ENCODE measurements at regions not wholly inside any gene's neighbourhood (a gene's known extent, or its start where the extent isn't known, plus 50 kb on each side); places are given as distances from the start of the nearest gene placed in this dataset.

DNA sequence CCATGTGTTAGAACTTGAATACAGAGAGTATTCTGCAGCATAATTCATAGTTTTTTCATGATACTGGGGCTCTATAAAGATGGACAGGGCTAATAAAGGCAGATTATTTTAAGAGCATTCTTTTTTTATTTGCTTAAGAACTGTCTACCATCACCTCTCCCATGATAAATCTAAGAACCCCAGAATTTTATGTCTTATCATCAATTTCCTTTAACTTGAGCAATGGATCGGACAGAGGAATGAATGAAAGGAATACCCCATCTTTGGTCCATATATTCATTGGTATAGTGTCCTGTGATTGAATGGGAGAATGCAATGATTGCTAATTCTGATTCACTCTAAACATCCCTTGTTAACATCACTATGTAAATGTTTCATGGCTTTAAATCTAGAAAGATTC, 946.3 kb upstream of the LRRN3 start:
- Mint-ChIP-seq H3K27me3 (no peaks in the 10 kb centered on the region), H3K9me3 (peaks cover 0 to 4% (median 0%) of the 10 kb centered on the region in 7 donors), H3K4me3 (no peak overlapping the region), H3K27ac (no peak overlapping the region), H3K36me3 (no peaks in the 10 kb centered on the region), H3K4me1 (no peaks in the 10 kb centered on the region)
- DNase-seq (no peak), ATAC-seq (ENCODE audit: low read depth in 2 of 2) (no peak)

DNA sequence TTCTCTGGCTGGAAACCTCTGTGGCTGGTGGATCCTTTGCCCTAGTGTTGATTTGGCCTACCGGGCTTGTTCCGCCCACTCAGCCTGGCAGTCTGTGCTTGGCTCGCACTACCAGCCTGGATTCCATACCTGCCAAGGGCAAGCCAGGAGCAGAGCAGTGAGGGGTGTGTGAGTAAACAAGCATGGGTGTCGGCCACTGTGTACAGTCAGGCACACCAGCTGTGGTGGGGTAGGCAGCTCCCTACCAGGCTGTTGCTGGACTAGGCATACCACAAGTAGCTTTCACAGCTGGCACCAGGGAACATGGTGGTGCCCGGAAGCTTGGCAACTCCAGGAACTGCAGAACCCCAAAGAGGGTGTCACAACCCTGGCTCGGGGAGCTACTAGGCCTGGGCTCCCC, 942.9 kb upstream of the LRRN3 start:
- Mint-ChIP-seq H3K4me3 (no peak overlapping the region), H3K27me3 (no peaks in the 10 kb centered on the region), H3K36me3 (no peaks in the 10 kb centered on the region), H3K27ac (no peak overlapping the region), H3K9me3 (peaks cover 0 to 6% (median 0%) of the 10 kb centered on the region in 7 donors), H3K4me1 (no peaks in the 10 kb centered on the region)
- DNase-seq, result no peak
- ATAC-seq (ENCODE audit: low read depth in 2 of 2), result no peak

DNA sequence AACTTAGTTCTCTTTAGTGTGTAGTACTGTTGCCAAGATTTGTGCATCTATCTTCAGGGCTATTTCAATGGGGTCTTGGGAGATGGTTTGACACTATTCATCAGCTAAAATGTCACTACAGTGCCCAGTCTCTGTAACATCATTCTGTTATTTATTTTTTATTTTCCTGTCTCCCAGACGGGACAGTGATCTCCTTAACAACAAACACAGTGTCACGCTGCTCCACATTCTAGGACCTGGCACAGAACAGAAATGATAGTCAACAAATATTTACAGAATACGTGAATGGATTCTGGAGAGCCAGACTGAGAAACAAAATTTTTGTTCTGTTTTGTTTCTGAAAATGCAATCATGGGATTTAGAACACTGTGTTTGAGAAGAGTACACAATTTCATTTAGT, 937.7 kb upstream of the LRRN3 start:
- Mint-ChIP-seq H3K27me3 (peaks cover 0 to 3% (median 0%) of the 10 kb centered on the region in 3 donors), H3K4me1 (no peaks in the 10 kb centered on the region), H3K27ac (no peak overlapping the region), H3K9me3 (peaks cover 0 to 7% (median 1%) of the 10 kb centered on the region in 7 donors), H3K36me3 (no peaks in the 10 kb centered on the region), H3K4me3 (no peak overlapping the region)
- DNase-seq (no peak), ATAC-seq (ENCODE audit: low read depth in 2 of 2) (no peak)

DNA sequence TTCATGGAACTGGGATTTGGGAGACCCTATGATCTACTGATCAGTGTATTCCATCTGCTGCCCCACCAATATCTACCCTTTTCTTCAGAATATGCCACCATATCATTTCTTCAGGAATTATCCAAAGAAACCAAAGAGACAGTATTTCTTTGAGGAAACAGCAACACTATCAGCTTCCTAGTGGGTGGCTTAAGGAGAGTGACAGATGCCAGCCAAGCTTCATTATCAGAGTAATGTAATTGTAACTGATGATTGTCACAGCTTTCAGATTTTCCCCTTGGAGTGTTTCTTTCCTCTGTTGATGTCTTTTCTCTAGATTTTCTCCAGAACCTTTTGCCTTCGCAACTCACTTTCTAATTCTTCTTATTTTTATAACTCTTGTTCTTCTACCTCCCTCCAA, 934.4 kb upstream of the LRRN3 start:
- ATAC-seq (ENCODE audit: low read depth in 2 of 2) (no peak), DNase-seq (no peak)
- Mint-ChIP-seq H3K9me3 (peaks cover 0 to 7% (median 0%) of the 10 kb centered on the region in 7 donors), H3K36me3 (no peaks in the 10 kb centered on the region), H3K27me3 (peaks cover 0 to 3% (median 0%) of the 10 kb centered on the region in 3 donors), H3K4me1 (no peaks in the 10 kb centered on the region), H3K4me3 (no peak overlapping the region), H3K27ac (no peak overlapping the region)

DNA sequence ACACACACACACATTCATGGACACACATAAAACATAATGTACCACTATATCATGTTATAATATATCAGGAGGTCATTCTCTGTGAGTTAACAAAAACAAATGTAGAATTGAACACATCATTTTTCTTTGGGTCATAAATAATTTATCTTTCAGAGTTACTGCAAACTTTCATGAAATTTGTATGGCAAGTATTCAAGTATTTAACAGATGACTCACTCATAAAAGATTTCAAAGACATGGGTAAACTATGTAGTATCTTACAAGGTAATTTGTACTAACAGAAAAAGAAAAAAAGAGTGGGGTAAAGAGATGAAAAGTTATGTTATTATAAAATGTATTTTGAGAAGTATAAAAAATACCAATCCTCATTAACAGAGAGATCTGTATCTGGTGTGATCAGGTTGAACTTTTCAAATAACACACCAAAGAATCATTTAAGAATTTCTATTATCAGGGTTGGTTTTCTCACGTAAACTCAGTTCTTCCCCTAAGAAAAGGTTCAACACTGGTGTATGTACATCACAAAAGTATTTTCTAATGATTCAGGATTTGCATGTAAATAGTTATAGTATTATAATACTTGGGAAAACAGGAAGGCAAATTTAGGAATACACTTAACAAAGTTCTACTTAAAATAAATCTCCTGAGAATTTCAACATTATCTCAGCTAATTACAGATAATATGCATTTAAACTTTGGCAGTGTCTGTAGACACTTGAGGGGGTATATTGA, 933.1 kb upstream of the LRRN3 start:
- H3K27me3 Mint-ChIP-seq, result peaks cover 0 to 3% (median 0%) of the 10 kb centered on the region in 3 donors
- H3K4me1 Mint-ChIP-seq, result no peaks in the 10 kb centered on the region
- no peak overlapping the region for H3K27ac Mint-ChIP-seq
- H3K4me3 Mint-ChIP-seq, result no peak overlapping the region
- ATAC-seq (ENCODE audit: low read depth in 2 of 2) (no peak), DNase-seq (no peak)
- peaks cover 0 to 7% (median 0%) of the 10 kb centered on the region in 7 donors for H3K9me3 Mint-ChIP-seq
- no peaks in the 10 kb centered on the region for H3K36me3 Mint-ChIP-seq

DNA sequence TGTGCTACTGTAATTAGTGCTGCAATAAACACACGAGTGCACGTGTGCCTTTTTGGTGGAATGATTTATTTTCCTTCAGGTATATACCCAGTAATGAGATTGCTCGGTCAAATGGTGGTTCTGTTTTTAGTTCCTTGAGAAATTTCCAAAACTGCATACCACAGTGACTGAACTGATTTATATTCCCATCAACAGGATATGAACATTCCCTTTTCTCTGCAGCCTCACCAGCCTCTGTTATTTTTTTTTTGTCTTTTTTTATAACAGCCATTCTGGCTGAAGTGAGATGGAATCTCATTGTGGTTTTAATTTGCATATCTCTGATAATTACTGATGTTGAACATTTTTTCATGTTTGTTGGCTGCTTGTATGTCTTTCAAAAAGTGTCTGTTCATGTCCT, 922.9 kb upstream of the LRRN3 start:
- DNase-seq (no peak), ATAC-seq (ENCODE audit: low read depth in 2 of 2) (no peak)
- Mint-ChIP-seq H3K4me1 (no peaks in the 10 kb centered on the region), H3K27ac (no peak overlapping the region), H3K9me3 (peaks cover 0 to 7% (median 4%) of the 10 kb centered on the region in 7 donors), H3K36me3 (no peaks in the 10 kb centered on the region), H3K4me3 (no peak overlapping the region), H3K27me3 (no peaks in the 10 kb centered on the region)

DNA sequence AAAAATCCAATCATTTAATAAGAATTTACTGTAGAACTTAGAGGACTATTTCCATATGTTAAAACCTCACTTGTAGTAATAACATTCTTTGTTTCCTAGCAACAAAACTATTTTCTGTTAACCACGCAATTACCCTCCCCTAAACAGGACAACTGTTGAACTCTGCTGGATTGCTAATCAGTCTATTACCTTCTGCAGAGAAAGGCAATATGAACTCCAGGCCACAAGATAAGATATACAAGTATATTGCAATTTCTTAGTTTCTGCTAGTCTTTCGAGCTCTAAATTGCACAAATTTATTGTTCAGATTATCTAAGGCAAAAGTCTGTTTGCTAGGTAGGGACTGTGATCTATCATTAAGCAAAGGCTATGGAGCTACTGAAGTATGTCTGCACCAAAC, 920.1 kb upstream of the LRRN3 start:
- ATAC-seq (ENCODE audit: low read depth in 2 of 2), result no peak
- Mint-ChIP-seq H3K4me3 (no peak overlapping the region), H3K27ac (no peak overlapping the region), H3K36me3 (no peaks in the 10 kb centered on the region), H3K27me3 (no peaks in the 10 kb centered on the region), H3K4me1 (no peaks in the 10 kb centered on the region), H3K9me3 (peaks cover 0 to 8% (median 0%) of the 10 kb centered on the region in 7 donors)
- no peak for DNase-seq

DNA sequence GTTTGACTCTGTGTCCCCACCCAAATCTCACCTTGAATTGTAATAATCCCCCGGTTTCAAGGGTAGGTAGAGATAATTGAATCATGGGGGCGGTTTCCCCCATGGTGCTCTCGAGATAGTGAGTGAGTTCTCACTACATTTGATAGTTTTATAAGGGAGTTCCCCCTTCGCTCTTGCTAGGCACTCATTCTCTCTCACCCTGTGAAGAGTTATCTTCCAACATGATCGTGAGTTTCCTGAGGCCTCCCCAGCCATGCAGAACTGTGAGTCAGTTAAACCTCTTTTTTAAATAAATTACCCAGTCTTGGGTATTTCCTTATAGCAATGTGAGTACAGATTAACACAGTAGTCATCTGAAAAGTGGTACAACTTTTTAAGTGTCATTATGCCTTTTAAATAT, 913.5 kb upstream of the LRRN3 start:
- H3K27ac Mint-ChIP-seq, result no peak overlapping the region
- H3K4me3 Mint-ChIP-seq, result no peak overlapping the region
- H3K4me1 Mint-ChIP-seq, result no peaks in the 10 kb centered on the region
- ATAC-seq (ENCODE audit: low read depth in 2 of 2) (no peak), DNase-seq (no peak)
- H3K27me3 Mint-ChIP-seq, result no peaks in the 10 kb centered on the region
- peaks cover 0 to 9% (median 0%) of the 10 kb centered on the region in 7 donors for H3K9me3 Mint-ChIP-seq
- H3K36me3 Mint-ChIP-seq, result no peaks in the 10 kb centered on the region

DNA sequence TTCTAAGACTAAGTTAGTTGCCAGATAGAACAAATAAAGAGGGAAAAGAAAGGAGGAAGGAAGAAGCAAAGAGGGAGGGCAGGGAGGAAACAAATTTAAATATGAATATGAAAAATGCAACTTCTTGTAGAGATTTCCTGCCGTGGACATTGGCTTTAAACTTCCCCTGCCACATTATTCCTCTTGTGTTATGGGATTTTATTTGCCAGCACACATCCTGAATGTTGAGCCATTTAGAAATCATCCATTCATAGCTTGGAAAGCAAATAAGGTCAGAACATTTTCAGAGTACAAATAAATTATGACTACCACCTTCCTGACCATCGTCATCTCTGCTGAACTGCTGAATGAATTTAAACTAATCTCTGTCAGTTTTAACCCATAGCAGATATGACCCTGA, 911.9 kb upstream of the LRRN3 start:
- no peaks in the 10 kb centered on the region for H3K36me3 Mint-ChIP-seq
- no peaks in the 10 kb centered on the region for H3K27me3 Mint-ChIP-seq
- DNase-seq, result no peak
- no peaks in the 10 kb centered on the region for H3K4me1 Mint-ChIP-seq
- H3K27ac Mint-ChIP-seq, result no peak overlapping the region
- peaks cover 0 to 6% (median 0%) of the 10 kb centered on the region in 7 donors for H3K9me3 Mint-ChIP-seq
- no peak overlapping the region for H3K4me3 Mint-ChIP-seq
- no peak for ATAC-seq (ENCODE audit: low read depth in 2 of 2)

DNA sequence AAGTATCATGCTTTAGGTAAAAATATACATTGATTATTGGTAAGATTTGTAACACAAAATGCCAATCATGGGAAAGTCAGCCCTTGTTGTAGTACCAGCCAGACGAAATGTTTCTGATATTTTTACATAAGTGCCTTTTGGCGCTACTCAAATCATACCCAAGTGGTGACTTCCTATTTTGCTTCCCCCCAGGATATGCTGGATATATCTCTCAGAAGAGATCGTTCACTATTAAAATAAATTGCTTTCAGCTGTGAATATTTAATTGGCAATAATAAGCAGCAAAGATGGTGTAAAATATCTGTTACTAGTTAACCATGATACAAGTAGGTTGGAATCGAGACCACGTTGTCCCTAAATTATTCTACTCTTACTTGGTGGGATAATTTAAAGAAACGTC, 909.2 kb upstream of the LRRN3 start:
- H3K9me3 Mint-ChIP-seq, result peaks cover 0 to 5% (median 0%) of the 10 kb centered on the region in 7 donors
- no peak for ATAC-seq (ENCODE audit: low read depth in 2 of 2)
- DNase-seq, result no peak
- no peaks in the 10 kb centered on the region for H3K36me3 Mint-ChIP-seq
- no peak overlapping the region for H3K27ac Mint-ChIP-seq
- H3K27me3 Mint-ChIP-seq, result no peaks in the 10 kb centered on the region
- no peaks in the 10 kb centered on the region for H3K4me1 Mint-ChIP-seq
- no peak overlapping the region for H3K4me3 Mint-ChIP-seq

DNA sequence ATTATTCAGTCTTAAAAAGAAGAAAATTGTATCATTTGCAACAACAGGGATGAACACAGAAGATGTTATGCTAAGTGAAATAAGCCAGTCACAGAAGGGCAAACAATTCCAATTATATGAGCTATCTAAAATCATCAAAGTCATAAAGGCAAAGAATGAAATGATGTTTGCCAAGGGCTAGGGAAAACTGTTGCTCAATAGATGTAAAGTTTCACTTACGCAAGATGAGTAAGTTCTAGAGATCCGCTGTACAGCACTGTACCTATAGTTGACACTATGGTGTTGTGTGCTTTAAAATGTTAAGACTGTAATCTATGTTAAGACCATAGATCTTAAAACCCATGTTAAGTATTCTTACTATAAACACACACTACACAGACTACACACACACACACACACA, 904.6 kb upstream of the LRRN3 start:
- DNase-seq, result no peak
- Mint-ChIP-seq H3K27ac (no peak overlapping the region), H3K9me3 (peaks cover 0 to 17% (median 5%) of the 10 kb centered on the region in 7 donors), H3K4me1 (no peaks in the 10 kb centered on the region), H3K4me3 (no peak overlapping the region), H3K36me3 (no peaks in the 10 kb centered on the region), H3K27me3 (no peaks in the 10 kb centered on the region)
- no peak for ATAC-seq (ENCODE audit: low read depth in 2 of 2)

DNA sequence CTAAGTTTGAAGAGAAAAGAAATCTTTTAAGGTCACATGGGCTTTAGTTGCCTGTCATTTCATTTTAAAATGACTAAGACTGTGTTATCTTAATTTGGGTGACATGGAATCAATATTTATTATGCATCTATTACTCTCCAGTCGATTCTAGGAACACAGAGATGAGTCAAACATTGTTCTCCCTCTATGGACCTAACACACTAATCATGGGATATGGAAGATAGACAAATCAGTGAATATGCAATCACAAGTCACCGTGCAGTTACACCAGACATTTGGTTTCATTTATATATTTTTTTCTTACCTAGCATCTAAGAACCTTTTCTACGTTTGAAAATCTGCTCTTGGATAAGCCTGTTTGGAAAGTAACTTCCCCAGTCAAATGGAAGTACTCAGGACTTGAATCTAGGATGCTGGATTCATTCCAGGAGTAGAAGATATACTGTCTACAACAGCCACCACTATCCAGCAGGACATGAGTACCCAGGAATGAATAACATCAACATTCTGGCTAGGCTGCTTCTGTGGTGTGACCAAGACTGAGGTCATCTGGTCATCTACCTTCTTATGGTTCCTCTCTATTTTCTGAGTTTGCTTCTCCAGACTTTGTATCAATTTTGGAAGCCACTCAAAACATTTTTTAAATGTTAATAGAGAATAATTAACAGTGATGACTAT, 902.9 kb upstream of the LRRN3 start:
- no peaks in the 10 kb centered on the region for H3K27me3 Mint-ChIP-seq

DNA sequence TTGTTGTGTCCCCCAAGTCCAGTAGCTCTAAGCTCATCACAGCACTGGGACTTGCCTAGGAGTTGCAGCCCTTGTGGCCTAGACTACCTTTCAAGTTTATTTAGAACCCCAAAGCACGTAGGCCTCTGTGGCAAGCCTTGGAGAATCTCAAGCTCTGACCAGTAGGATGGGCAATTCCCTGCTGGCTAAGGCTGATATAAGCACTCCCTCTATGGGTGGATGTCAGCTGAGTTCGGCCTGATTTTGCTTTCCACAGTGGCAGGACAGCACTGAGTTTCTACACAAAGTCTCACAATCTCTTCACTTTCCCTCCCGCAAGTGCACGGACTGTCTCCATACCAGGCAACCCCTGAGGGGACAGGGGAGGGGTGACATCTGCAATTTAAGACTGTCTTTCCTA, 886.4 kb upstream of the LRRN3 start:
- no peaks in the 10 kb centered on the region for H3K36me3 Mint-ChIP-seq
- no peak overlapping the region for H3K27ac Mint-ChIP-seq
- peaks cover 0 to 8% (median 0%) of the 10 kb centered on the region in 7 donors for H3K9me3 Mint-ChIP-seq
- H3K4me1 Mint-ChIP-seq, result no peaks in the 10 kb centered on the region
- DNase-seq (no peak), ATAC-seq (ENCODE audit: low read depth in 2 of 2) (no peak)
- H3K4me3 Mint-ChIP-seq, result no peak overlapping the region
- no peaks in the 10 kb centered on the region for H3K27me3 Mint-ChIP-seq

More for the DNA sequence above, 902.9 kb upstream of the LRRN3 start:
- Mint-ChIP-seq H3K9me3 (peaks cover 0 to 17% (median 5%) of the 10 kb centered on the region in 7 donors), H3K36me3 (no peaks in the 10 kb centered on the region), H3K4me3 (no peak overlapping the region), H3K27ac (no peak overlapping the region), H3K4me1 (no peaks in the 10 kb centered on the region)
- DNase-seq, result no peak
- no peak for ATAC-seq (ENCODE audit: low read depth in 2 of 2)

DNA sequence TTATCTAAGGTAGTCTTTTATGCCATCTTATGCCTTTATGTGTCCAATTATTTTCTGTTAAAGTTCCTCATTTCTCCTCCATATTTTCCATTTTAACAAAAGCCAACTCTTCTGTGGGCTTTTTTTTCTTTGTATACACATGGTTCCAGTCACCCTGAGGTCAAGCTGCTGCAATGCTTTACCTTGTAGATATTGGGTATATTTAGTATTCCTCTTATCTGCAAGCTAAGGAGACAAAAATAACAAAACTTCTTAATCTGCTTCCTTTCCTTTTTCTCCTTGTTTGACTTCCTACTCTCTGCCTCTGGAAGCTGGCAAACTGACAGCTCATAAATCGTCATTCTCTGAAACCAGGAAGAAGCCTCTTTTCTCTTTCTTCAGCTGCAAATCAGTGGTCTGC, 885.0 kb upstream of the LRRN3 start:
- peaks cover 0 to 6% (median 0%) of the 10 kb centered on the region in 7 donors for H3K9me3 Mint-ChIP-seq
- H3K27ac Mint-ChIP-seq, result no peak overlapping the region

More for the DNA sequence above, 885.0 kb upstream of the LRRN3 start:
- DNase-seq (no peak), ATAC-seq (ENCODE audit: low read depth in 2 of 2) (no peak)
- no peaks in the 10 kb centered on the region for H3K4me1 Mint-ChIP-seq
- no peaks in the 10 kb centered on the region for H3K27me3 Mint-ChIP-seq
- H3K4me3 Mint-ChIP-seq, result no peak overlapping the region
- H3K36me3 Mint-ChIP-seq, result no peaks in the 10 kb centered on the region
